SK-N-SH (cell line): ENCODE measurements at regions not wholly inside any gene's neighbourhood (a gene's known extent, or its start where the extent isn't known, plus 50 kb on each side); places are given as distances from the start of the nearest gene placed in this dataset.

ENCODE experiments used
- CTCF ChIA-PET: fragments of 300-600, 350-600 bp; formaldehyde crosslinking; extraction: SDS; loops from one replicate; lab custom pipeline; 2021; lab: Yijun Ruan, JAX
- POLR2A ChIA-PET: fragments of 350-600 bp; sonication (Branson Sonifier 250); formaldehyde crosslinking; extraction: SDS; loops from one replicate; lab custom pipeline; 2020; ENCODE audit warnings: antibody characterized with exemption, inconsistent platforms; lab: Yijun Ruan, JAX
- DNase-seq: peaks from one replicate; pipeline ENCODE4 v3.0.0; 2012
- H2AFZ ChIP-seq: fragments of 200-600 bp; sonication (generic); 2 replicates; pipeline ENCODE4 v1.8.1; 2016; ENCODE audit warnings: antibody characterized with exemption, mild to moderate bottlenecking, low read depth
- H3F3A ChIP-seq: fragments of 200-600 bp; sonication (generic); replicated peaks from 2 replicates; pipeline ENCODE3; 2016; ENCODE audit warnings: antibody characterized with exemption, mild to moderate bottlenecking; ENCODE audit not compliant: insufficient read depth
- H3K27ac ChIP-seq, 2 experiments: fragments of 200-500 bp in 1 of 2; fragments of 200-600 bp in 1 of 2; sonication (Bioruptor generic) in 1 of 2; sonication (generic), shearing (Covaris generic) in 1 of 2; 2 replicates each; pipeline versions ENCODE4 v1.5.1 to v1.6.1; 2014 to 2016; ENCODE audit warnings: low read depth in 2 of 2, inconsistent platforms in 1 of 2, low read length in 1 of 2, mild to moderate bottlenecking in 1 of 2, mixed read lengths in 1 of 2
- H3K27me3 ChIP-seq: fragments of 200-600 bp; sonication (generic), shearing (Covaris generic); 2 replicates; pipeline ENCODE4 v1.6.1; 2016; ENCODE audit warnings: mixed run types; ENCODE audit not compliant: insufficient read depth
- H3K36me3 ChIP-seq, 2 experiments: fragments of 200-500 bp in 1 of 2; fragments of 200-600 bp in 1 of 2; sonication (Bioruptor generic) in 1 of 2; sonication (generic) in 1 of 2; replicated peaks in 1 of 2; 2 replicates each; pipeline versions ENCODE3 to v1.5.1; 2014 to 2016; ENCODE audit warnings: low read length in 1 of 2, mild to moderate bottlenecking in 1 of 2; ENCODE audit not compliant: insufficient read depth in 2 of 2, control insufficient read depth in 1 of 2
- H3K4me1 ChIP-seq, 2 experiments: fragments of 200-500 bp in 1 of 2; fragments of 200-600 bp in 1 of 2; sonication (Bioruptor generic) in 1 of 2; sonication (generic), shearing (Covaris generic) in 1 of 2; 2 replicates each; pipeline versions ENCODE4 v1.5.1 to v1.6.1; 2014 to 2016; ENCODE audit warnings: low read depth in 1 of 2, low read length in 1 of 2, mixed run types in 1 of 2; ENCODE audit not compliant: insufficient read depth in 2 of 2, control insufficient read depth in 1 of 2
- H3K4me2 ChIP-seq: fragments of 200-600 bp; sonication (generic), shearing (Covaris generic); 2 replicates; pipeline ENCODE4 v1.6.1; 2017; ENCODE audit warnings: mixed run types
- H3K4me3 ChIP-seq, 2 experiments: fragments of 200-500 bp in 1 of 2; fragments of 200-600 bp in 1 of 2; sonication (Bioruptor generic) in 1 of 2; sonication (generic), shearing (Covaris generic) in 1 of 2; 2 replicates each; pipeline versions ENCODE4 v1.5.1 to v1.8.1; 2014 to 2016; ENCODE audit warnings: low read depth in 2 of 2, inconsistent platforms in 1 of 2, low read length in 1 of 2, mild to moderate bottlenecking in 1 of 2, mixed read lengths in 1 of 2, moderate library complexity in 1 of 2
- H3K79me2 ChIP-seq: fragments of 200-600 bp; sonication (generic); 2 replicates; pipeline ENCODE4 v1.8.1; 2017; ENCODE audit warnings: mild to moderate bottlenecking; ENCODE audit not compliant: insufficient read depth
- H3K9ac ChIP-seq: fragments of 200-600 bp; sonication (generic); 2 replicates; pipeline ENCODE4 v1.6.1; 2017; ENCODE audit warnings: mixed run types
- H3K9me2 ChIP-seq: fragments of 200-600 bp; sonication (generic); 2 replicates; pipeline ENCODE4 v1.6.1; 2017; ENCODE audit warnings: mixed run types
- H3K9me3 ChIP-seq: fragments of 200-600 bp; sonication (generic); 2 replicates; pipeline ENCODE4 v1.6.1; 2017; ENCODE audit warnings: mixed run types, mild to moderate bottlenecking, moderate library complexity
- H4K20me1 ChIP-seq: fragments of 200-600 bp; sonication (generic); 2 replicates; pipeline ENCODE4 v1.6.1; 2017; ENCODE audit warnings: mild to moderate bottlenecking, mixed run types; ENCODE audit not compliant: insufficient read depth
- CHD2 ChIP-seq: fragments of 150-350 bp; IDR thresholded peaks from 2 replicates; pipeline ENCODE4 v1.6.1; 2018; ENCODE audit warnings: low read length; ENCODE audit not compliant: partially characterized antibody
- EP300 ChIP-seq, 2 experiments: IDR thresholded peaks; 2 replicates each; pipeline versions ENCODE4 v1.4.0 to v1.6.1; 2012; ENCODE audit warnings: borderline replicate concordance in 1 of 2, low read depth in 1 of 2, low read length in 1 of 2
- JUND ChIP-seq: IDR thresholded peaks from 2 replicates; pipeline ENCODE4 v1.4.0; 2012
- MXI1 ChIP-seq: IDR thresholded peaks from 2 replicates; pipeline ENCODE4 v1.6.1; 2012; ENCODE audit warnings: mild to moderate bottlenecking, low read depth, low read length, improper control_type of control experiment
- NFIC ChIP-seq: IDR thresholded peaks from 2 replicates; pipeline ENCODE4 v1.4.0; 2012; ENCODE audit warnings: borderline replicate concordance
- RAD21 ChIP-seq: IDR thresholded peaks from 2 replicates; pipeline ENCODE4 v1.6.1; 2012; ENCODE audit warnings: mild to moderate bottlenecking, low read length
- RFX5 ChIP-seq: IDR thresholded peaks from 2 replicates; pipeline ENCODE4 v1.6.1; 2012; ENCODE audit warnings: mild to moderate bottlenecking, improper control_type of control experiment, low read length
- SMC3 ChIP-seq: IDR thresholded peaks from 2 replicates; pipeline ENCODE4 v1.6.1; 2012; ENCODE audit warnings: low read depth, low read length, improper control_type of control experiment
- TAF1 ChIP-seq: IDR thresholded peaks from 2 replicates; pipeline ENCODE4 v1.6.1; 2012; ENCODE audit warnings: low read depth, mild to moderate bottlenecking, low read length, moderate library complexity, borderline replicate concordance
- TCF12 ChIP-seq: IDR thresholded peaks from 2 replicates; pipeline ENCODE4 v1.4.0; 2012
- TEAD4 ChIP-seq: IDR thresholded peaks from 2 replicates; pipeline ENCODE4 v1.4.0; 2012; ENCODE audit warnings: mild to moderate bottlenecking, borderline replicate concordance; ENCODE audit not compliant: insufficient read depth
- YY1 ChIP-seq: IDR thresholded peaks from 2 replicates; pipeline ENCODE4 v1.4.0; 2012; ENCODE audit warnings: low read depth, mild to moderate bottlenecking
- WGBS: methylation state at CpG from one replicate; pipeline ENCODE4 v1.1.6; 2017; ENCODE audit warnings: low lambda C conversion rate; 5-methylcytosine and 5-hydroxymethylcytosine counted together
- TF ChIP-seq, protein P1 (sequence below): fragments of 150-350 bp; IDR thresholded peaks from 2 replicates; pipeline ENCODE4 v1.6.1; 2017; ENCODE audit warnings: antibody characterized with exemption, low read length, low read depth, borderline replicate concordance
- TF ChIP-seq, protein P2 (sequence below): fragments of 200-600 bp; sonication (generic); IDR thresholded peaks from 2 replicates; pipeline ENCODE4 v1.6.1; 2017; ENCODE audit warnings: antibody characterized with exemption, mild to moderate bottlenecking, moderate library complexity
- TF ChIP-seq, protein P3 (sequence below): IDR thresholded peaks from 2 replicates; pipeline ENCODE4 v1.4.0; 2012; ENCODE audit warnings: low read depth, borderline replicate concordance
- TF ChIP-seq, protein P4 (sequence below): IDR thresholded peaks from 2 replicates; pipeline ENCODE4 v1.6.1; 2012; ENCODE audit warnings: mild to moderate bottlenecking, low read depth, low read length, moderate library complexity

DNA sequence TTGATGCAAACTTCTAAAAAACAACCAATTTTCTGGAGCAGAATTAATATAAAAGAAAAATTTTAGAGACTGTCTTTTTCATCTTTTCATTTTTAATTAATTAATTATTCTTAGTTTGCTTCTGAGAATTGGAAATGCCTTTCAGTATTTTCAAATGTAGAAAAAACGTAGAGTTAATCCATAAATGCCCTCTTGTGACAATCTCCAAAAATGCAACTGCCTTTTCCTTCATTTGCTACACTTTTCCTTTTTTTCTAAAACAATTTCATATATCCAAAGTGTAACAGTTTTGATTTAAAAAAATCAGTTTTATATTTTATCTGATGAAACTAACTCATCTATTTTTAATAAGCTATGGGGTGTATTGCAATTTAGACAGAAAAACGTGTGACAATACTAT is 409.3 kb downstream of the PRKD1 start:
- no peaks in the 10 kb centered on the region for H3K9me2 ChIP-seq
- no peak overlapping the region for H3K9ac ChIP-seq
- no peak overlapping the region for H3K27ac ChIP-seq
- H3F3A ChIP-seq: no peaks in the 10 kb centered on the region
- 0% methylated on average over 2 of the region's 2 CpGs for WGBS
- POLR2A ChIA-PET: no interaction called here
- H4K20me1 ChIP-seq: no peaks in the 10 kb centered on the region
- CTCF ChIA-PET: interaction anchor here (1.4 to 1.5 kb wide), 2 partner anchors 76 to 696 kb away, joined by 3 to 4 read pairs; no protein-coding TSS in a partner anchor
- no peak overlapping the region for H3K4me2 ChIP-seq
- no peak overlapping the region for H3K4me3 ChIP-seq
- no peaks in the 10 kb centered on the region for H3K36me3 ChIP-seq
- no peaks in the 10 kb centered on the region for H3K79me2 ChIP-seq
- DNase-seq: no peak
- H2AFZ ChIP-seq: no peak overlapping the region
- H3K4me1 ChIP-seq: no peaks in the 10 kb centered on the region
- H3K27me3 ChIP-seq: peaks cover 5% of the 10 kb centered on the region; the same call in 1 of the 2 replicates
- TF ChIP-seq RAD21: peak; percentile 15; the same call in 1 of the 2 replicates
- TF ChIP-seq, protein P1, sequence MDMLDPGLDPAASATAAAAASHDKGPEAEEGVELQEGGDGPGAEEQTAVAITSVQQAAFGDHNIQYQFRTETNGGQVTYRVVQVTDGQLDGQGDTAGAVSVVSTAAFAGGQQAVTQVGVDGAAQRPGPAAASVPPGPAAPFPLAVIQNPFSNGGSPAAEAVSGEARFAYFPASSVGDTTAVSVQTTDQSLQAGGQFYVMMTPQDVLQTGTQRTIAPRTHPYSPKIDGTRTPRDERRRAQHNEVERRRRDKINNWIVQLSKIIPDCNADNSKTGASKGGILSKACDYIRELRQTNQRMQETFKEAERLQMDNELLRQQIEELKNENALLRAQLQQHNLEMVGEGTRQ: no peak
- TF ChIP-seq, protein P2, sequence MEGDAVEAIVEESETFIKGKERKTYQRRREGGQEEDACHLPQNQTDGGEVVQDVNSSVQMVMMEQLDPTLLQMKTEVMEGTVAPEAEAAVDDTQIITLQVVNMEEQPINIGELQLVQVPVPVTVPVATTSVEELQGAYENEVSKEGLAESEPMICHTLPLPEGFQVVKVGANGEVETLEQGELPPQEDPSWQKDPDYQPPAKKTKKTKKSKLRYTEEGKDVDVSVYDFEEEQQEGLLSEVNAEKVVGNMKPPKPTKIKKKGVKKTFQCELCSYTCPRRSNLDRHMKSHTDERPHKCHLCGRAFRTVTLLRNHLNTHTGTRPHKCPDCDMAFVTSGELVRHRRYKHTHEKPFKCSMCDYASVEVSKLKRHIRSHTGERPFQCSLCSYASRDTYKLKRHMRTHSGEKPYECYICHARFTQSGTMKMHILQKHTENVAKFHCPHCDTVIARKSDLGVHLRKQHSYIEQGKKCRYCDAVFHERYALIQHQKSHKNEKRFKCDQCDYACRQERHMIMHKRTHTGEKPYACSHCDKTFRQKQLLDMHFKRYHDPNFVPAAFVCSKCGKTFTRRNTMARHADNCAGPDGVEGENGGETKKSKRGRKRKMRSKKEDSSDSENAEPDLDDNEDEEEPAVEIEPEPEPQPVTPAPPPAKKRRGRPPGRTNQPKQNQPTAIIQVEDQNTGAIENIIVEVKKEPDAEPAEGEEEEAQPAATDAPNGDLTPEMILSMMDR: peak; percentile 64
- no peaks in the 10 kb centered on the region for H3K9me3 ChIP-seq

DNA sequence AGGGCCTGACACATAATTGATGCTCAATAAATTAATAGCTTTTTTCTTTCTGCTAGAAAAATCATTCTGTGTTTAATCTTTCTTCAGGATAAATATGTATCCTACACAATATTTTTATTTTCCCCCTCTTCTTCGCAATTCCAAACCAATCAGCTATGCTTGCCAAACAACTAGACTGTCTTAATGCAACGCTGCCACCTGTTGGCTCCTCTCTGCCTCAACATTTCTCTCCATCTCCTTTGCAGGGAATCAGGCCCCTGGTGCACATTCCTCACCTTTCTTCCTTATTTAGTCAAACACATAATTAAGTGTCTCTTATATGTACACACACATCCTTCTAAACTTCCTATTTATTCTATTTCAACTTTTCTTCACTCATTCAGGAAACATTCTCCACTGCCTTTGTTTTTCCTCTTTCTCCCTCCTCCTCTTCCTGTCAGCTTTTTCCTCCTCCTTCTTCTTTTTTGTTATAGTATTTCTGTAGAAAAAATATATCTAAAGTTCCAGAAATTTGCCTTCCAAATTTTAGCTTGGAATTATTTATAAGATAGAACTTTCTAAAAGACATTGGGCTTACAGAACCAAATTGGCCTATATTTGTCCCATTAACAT is 406.0 kb downstream of the PRKD1 start:
- POLR2A ChIA-PET: no interaction called here
- H3K27me3 ChIP-seq: peaks cover 28% of the 10 kb centered on the region; the same call in 1 of the 2 replicates
- no peaks in the 10 kb centered on the region for H3K4me1 ChIP-seq
- no peak overlapping the region for H3K27ac ChIP-seq
- H3K79me2 ChIP-seq: no peaks in the 10 kb centered on the region
- H3K36me3 ChIP-seq: no peaks in the 10 kb centered on the region
- no peak overlapping the region for H3K4me2 ChIP-seq
- no peaks in the 10 kb centered on the region for H4K20me1 ChIP-seq
- H3K9me3 ChIP-seq: no peaks in the 10 kb centered on the region
- no peaks in the 10 kb centered on the region for H3K9me2 ChIP-seq
- no peaks in the 10 kb centered on the region for H3F3A ChIP-seq
- no peak overlapping the region for H3K9ac ChIP-seq
- TF ChIP-seq RFX5: no peak
- TF ChIP-seq, protein P3, sequence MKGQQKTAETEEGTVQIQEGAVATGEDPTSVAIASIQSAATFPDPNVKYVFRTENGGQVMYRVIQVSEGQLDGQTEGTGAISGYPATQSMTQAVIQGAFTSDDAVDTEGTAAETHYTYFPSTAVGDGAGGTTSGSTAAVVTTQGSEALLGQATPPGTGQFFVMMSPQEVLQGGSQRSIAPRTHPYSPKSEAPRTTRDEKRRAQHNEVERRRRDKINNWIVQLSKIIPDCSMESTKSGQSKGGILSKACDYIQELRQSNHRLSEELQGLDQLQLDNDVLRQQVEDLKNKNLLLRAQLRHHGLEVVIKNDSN: no peak
- TF ChIP-seq EP300 (IDR thresholded peaks at IDR 0.05; ENCODE audit: borderline replicate concordance in 1 of 2, low read depth in 1 of 2, low read length in 1 of 2): no peak
- TF ChIP-seq, protein P2: peak; percentile 49
- no peak for TF ChIP-seq TEAD4
- TF ChIP-seq RAD21: peak; percentile 20; the same call in 1 of the 2 replicates
- TF ChIP-seq NFIC: no peak
- TF ChIP-seq CHD2: no peak
- TF ChIP-seq, protein P4, sequence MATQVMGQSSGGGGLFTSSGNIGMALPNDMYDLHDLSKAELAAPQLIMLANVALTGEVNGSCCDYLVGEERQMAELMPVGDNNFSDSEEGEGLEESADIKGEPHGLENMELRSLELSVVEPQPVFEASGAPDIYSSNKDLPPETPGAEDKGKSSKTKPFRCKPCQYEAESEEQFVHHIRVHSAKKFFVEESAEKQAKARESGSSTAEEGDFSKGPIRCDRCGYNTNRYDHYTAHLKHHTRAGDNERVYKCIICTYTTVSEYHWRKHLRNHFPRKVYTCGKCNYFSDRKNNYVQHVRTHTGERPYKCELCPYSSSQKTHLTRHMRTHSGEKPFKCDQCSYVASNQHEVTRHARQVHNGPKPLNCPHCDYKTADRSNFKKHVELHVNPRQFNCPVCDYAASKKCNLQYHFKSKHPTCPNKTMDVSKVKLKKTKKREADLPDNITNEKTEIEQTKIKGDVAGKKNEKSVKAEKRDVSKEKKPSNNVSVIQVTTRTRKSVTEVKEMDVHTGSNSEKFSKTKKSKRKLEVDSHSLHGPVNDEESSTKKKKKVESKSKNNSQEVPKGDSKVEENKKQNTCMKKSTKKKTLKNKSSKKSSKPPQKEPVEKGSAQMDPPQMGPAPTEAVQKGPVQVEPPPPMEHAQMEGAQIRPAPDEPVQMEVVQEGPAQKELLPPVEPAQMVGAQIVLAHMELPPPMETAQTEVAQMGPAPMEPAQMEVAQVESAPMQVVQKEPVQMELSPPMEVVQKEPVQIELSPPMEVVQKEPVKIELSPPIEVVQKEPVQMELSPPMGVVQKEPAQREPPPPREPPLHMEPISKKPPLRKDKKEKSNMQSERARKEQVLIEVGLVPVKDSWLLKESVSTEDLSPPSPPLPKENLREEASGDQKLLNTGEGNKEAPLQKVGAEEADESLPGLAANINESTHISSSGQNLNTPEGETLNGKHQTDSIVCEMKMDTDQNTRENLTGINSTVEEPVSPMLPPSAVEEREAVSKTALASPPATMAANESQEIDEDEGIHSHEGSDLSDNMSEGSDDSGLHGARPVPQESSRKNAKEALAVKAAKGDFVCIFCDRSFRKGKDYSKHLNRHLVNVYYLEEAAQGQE: no peak
- no peak for TF ChIP-seq JUND
- no peak for TF ChIP-seq MXI1
- TF ChIP-seq TCF12: no peak
- no peak for TF ChIP-seq YY1
- TF ChIP-seq TAF1: no peak
- no peak for TF ChIP-seq SMC3
- TF ChIP-seq, all 33 proteins: peak for 2
- DNase-seq: no peak
- Histone ChIP-seq H3K4me3 (peak overlapping the region in 1 of 2 experiments; percentile 30; a peak in 1 of 4 replicates), H2AFZ (no peak overlapping the region)
- CTCF ChIA-PET: interaction anchor here (0.9 kb wide), 1 partner anchor 770 kb away, joined by 3 read pairs; no protein-coding TSS in a partner anchor
- WGBS: 0% methylated on average over 2 of the region's 2 CpGs
